GM19455 (cell line): ENCODE measurements at regions not wholly inside any gene's neighbourhood (a gene's known extent, or its start where the extent isn't known, plus 50 kb on each side); places are given as distances from the start of the nearest gene placed in this dataset.

Source experiments
- ATAC-seq: cut with Tn5 transposase; IDR thresholded peaks from one replicate; pipeline ENCODE4 v1.9.1; 2021; ENCODE audit not compliant: unreplicated experiment

- no peak for ATAC-seq
Measured at GRCh38 chr6:29884261-29884660, 56.6 kb downstream of the HLA-G start.

DNA sequence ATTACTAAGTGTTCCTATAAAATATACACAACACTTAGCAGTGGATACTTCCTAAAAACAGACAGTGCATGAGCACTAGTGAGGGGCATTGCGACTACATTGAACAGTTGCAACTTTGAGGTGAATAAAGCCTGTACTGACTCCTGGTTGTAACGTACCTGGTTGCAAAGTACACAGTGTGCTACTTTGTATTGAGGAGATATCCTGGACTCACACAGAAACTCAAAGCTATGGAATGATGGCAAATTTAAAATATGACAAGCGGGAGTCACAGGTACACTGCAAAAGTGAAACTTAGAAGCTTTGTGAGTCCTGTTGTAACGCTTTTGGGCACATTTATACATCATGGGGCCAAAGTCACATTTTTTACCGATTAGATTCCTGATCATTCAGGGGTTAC, 55.6 kb upstream of the HLA-A start:
- no peak for ATAC-seq

GRCh38 chr6:29887330-29887818, 55.0 kb upstream of the HLA-A start:
- ATAC-seq = no peak

- ATAC-seq = peak; percentile 78
Measured at GRCh38 chr6:29887819-29888776, 54.2 kb upstream of the HLA-A start.
